ENCODE measurements at regions not wholly inside any gene's neighbourhood (a gene's known extent, or its start where the extent isn't known, plus 50 kb on each side); places are given as distances from the start of the nearest gene placed in this dataset.

DNA sequence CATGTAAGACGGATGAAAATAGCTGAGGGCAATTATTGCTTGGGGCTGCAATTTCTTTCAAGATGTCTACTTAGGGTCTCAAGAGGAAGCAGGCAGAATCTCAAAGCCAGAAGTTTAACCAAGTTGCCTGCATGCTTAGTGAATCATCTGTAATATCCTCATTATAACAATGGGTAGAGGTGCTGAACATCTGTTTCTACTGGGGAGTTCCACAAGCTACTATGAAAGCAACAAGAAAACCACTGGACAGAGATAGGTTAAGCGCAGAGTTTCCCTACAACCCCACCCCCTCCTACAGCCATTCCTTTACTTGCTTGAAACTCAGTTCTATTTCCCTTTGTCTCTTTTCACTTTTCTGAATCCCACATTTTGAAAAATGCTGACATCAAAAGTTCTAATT lies 759.4 kb upstream of the GBE1 start:
- ATAC-seq = no peak
- no peak for TF ChIP-seq ISL1 (CRISPR knock-in tag; IDR thresholded peaks at IDR 0.05)
- TF ChIP-seq ZFP3 (CRISPR knock-in tag; IDR thresholded peaks at IDR 0.05) = no peak
- TF ChIP-seq ZNF70 (CRISPR knock-in tag; IDR thresholded peaks at IDR 0.05) = no peak
- TF ChIP-seq ARNTL (CRISPR knock-in tag; IDR thresholded peaks at IDR 0.05; ENCODE audit: borderline replicate concordance, low read depth) = no peak
- no peak for TF ChIP-seq GLIS3 (CRISPR knock-in tag; IDR thresholded peaks at IDR 0.05)
- TF ChIP-seq RARB (CRISPR knock-in tag; IDR thresholded peaks at IDR 0.05) = no peak
- TF ChIP-seq, protein P1, sequence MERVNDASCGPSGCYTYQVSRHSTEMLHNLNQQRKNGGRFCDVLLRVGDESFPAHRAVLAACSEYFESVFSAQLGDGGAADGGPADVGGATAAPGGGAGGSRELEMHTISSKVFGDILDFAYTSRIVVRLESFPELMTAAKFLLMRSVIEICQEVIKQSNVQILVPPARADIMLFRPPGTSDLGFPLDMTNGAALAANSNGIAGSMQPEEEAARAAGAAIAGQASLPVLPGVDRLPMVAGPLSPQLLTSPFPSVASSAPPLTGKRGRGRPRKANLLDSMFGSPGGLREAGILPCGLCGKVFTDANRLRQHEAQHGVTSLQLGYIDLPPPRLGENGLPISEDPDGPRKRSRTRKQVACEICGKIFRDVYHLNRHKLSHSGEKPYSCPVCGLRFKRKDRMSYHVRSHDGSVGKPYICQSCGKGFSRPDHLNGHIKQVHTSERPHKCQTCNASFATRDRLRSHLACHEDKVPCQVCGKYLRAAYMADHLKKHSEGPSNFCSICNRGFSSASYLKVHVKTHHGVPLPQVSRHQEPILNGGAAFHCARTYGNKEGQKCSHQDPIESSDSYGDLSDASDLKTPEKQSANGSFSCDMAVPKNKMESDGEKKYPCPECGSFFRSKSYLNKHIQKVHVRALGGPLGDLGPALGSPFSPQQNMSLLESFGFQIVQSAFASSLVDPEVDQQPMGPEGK (CRISPR knock-in tag; IDR thresholded peaks at IDR 0.05; ENCODE audit: borderline replicate concordance) = no peak
- TF ChIP-seq, protein P2, sequence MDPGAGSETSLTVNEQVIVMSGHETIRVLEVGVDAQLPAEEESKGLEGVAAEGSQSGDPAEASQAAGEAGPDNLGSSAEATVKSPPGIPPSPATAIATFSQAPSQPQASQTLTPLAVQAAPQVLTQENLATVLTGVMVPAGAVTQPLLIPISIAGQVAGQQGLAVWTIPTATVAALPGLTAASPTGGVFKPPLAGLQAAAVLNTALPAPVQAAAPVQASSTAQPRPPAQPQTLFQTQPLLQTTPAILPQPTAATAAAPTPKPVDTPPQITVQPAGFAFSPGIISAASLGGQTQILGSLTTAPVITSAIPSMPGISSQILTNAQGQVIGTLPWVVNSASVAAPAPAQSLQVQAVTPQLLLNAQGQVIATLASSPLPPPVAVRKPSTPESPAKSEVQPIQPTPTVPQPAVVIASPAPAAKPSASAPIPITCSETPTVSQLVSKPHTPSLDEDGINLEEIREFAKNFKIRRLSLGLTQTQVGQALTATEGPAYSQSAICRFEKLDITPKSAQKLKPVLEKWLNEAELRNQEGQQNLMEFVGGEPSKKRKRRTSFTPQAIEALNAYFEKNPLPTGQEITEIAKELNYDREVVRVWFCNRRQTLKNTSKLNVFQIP (CRISPR knock-in tag; IDR thresholded peaks at IDR 0.05; ENCODE audit: borderline replicate concordance, low read depth) = no peak
- TF ChIP-seq OSR1 (CRISPR knock-in tag; IDR thresholded peaks at IDR 0.05) = no peak
- TF ChIP-seq CSDC2 (CRISPR knock-in tag; IDR thresholded peaks at IDR 0.05) = no peak
- TF ChIP-seq ZNF8 (CRISPR knock-in tag; IDR thresholded peaks at IDR 0.05) = no peak
- TF ChIP-seq ZNF565 (CRISPR knock-in tag; conservative IDR thresholded peaks at IDR 0.05; ENCODE audit: low read depth) = no peak
- TF ChIP-seq SNAI2 (CRISPR knock-in tag; IDR thresholded peaks at IDR 0.05) = no peak
- no peak for TF ChIP-seq ZC3H10 (CRISPR knock-in tag; IDR thresholded peaks at IDR 0.05)
- no peak for TF ChIP-seq BACH2 (CRISPR knock-in tag; IDR thresholded peaks at IDR 0.05; ENCODE audit: borderline replicate concordance)
- no peak for TF ChIP-seq ESRRG (CRISPR knock-in tag; IDR thresholded peaks at IDR 0.05)
- TF ChIP-seq PPARA (CRISPR knock-in tag; IDR thresholded peaks at IDR 0.05; ENCODE audit: borderline replicate concordance) = no peak
- TF ChIP-seq, protein P3, sequence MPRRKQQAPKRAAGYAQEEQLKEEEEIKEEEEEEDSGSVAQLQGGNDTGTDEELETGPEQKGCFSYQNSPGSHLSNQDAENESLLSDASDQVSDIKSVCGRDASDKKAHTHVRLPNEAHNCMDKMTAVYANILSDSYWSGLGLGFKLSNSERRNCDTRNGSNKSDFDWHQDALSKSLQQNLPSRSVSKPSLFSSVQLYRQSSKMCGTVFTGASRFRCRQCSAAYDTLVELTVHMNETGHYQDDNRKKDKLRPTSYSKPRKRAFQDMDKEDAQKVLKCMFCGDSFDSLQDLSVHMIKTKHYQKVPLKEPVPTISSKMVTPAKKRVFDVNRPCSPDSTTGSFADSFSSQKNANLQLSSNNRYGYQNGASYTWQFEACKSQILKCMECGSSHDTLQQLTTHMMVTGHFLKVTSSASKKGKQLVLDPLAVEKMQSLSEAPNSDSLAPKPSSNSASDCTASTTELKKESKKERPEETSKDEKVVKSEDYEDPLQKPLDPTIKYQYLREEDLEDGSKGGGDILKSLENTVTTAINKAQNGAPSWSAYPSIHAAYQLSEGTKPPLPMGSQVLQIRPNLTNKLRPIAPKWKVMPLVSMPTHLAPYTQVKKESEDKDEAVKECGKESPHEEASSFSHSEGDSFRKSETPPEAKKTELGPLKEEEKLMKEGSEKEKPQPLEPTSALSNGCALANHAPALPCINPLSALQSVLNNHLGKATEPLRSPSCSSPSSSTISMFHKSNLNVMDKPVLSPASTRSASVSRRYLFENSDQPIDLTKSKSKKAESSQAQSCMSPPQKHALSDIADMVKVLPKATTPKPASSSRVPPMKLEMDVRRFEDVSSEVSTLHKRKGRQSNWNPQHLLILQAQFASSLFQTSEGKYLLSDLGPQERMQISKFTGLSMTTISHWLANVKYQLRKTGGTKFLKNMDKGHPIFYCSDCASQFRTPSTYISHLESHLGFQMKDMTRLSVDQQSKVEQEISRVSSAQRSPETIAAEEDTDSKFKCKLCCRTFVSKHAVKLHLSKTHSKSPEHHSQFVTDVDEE (CRISPR knock-in tag; IDR thresholded peaks at IDR 0.05) = no peak
- no peak for TF ChIP-seq TCF4 (CRISPR knock-in tag; IDR thresholded peaks at IDR 0.05; ENCODE audit: borderline replicate concordance)
- no peak for TF ChIP-seq ZFP30 (CRISPR knock-in tag; IDR thresholded peaks at IDR 0.05)

DNA sequence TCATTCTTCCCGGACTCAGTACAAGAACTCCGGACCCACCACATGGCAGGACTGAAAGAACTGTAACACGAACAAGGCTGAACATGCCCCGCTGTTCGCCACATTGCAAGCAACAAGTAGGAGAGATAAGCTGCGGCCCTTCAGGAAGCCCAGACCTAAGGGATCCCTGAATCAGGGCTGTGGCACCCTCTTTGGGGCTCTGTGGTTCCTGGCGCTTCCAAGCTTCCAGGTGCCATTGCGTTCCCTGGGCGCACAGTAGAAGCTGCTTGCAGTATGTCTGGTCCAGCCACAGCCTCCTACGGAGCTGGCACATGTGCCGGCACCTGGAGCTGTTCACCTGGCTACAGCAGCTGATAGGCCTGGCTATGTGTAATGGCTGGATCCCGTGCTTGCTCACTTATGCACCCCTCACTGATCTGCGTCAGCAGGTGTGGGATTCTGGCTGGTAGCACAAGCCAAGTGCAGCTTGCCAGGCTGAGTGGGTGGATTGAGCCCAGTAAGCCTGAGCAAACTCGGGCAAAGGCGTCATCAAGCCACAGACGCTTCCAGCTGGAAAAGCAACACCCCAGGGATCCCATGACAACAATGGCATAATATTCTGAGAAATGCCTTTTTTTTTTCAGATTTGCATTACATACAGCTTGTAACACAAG lies 748.6 kb upstream of the GBE1 start:
- no peak for TF ChIP-seq ZNF70 (CRISPR knock-in tag; IDR thresholded peaks at IDR 0.05)
- TF ChIP-seq SNAI2 (CRISPR knock-in tag; IDR thresholded peaks at IDR 0.05) = no peak
- TF ChIP-seq ARNTL (CRISPR knock-in tag; IDR thresholded peaks at IDR 0.05; ENCODE audit: borderline replicate concordance, low read depth) = no peak
- TF ChIP-seq ZNF8 (CRISPR knock-in tag; IDR thresholded peaks at IDR 0.05) = no peak
- TF ChIP-seq TCF4 (CRISPR knock-in tag; IDR thresholded peaks at IDR 0.05; ENCODE audit: borderline replicate concordance) = no peak
- TF ChIP-seq, protein P4, sequence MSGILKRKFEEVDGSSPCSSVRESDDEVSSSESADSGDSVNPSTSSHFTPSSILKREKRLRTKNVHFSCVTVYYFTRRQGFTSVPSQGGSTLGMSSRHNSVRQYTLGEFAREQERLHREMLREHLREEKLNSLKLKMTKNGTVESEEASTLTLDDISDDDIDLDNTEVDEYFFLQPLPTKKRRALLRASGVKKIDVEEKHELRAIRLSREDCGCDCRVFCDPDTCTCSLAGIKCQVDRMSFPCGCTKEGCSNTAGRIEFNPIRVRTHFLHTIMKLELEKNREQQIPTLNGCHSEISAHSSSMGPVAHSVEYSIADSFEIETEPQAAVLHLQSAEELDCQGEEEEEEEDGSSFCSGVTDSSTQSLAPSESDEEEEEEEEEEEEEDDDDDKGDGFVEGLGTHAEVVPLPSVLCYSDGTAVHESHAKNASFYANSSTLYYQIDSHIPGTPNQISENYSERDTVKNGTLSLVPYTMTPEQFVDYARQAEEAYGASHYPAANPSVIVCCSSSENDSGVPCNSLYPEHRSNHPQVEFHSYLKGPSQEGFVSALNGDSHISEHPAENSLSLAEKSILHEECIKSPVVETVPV (CRISPR knock-in tag; IDR thresholded peaks at IDR 0.05) = no peak
- TF ChIP-seq, protein P2 (CRISPR knock-in tag; IDR thresholded peaks at IDR 0.05; ENCODE audit: borderline replicate concordance, low read depth) = no peak
- no peak for TF ChIP-seq CSDC2 (CRISPR knock-in tag; IDR thresholded peaks at IDR 0.05)
- TF ChIP-seq ZFP30 (CRISPR knock-in tag; IDR thresholded peaks at IDR 0.05) = no peak
- TF ChIP-seq RARB (CRISPR knock-in tag; IDR thresholded peaks at IDR 0.05) = no peak
- TF ChIP-seq, protein P5, sequence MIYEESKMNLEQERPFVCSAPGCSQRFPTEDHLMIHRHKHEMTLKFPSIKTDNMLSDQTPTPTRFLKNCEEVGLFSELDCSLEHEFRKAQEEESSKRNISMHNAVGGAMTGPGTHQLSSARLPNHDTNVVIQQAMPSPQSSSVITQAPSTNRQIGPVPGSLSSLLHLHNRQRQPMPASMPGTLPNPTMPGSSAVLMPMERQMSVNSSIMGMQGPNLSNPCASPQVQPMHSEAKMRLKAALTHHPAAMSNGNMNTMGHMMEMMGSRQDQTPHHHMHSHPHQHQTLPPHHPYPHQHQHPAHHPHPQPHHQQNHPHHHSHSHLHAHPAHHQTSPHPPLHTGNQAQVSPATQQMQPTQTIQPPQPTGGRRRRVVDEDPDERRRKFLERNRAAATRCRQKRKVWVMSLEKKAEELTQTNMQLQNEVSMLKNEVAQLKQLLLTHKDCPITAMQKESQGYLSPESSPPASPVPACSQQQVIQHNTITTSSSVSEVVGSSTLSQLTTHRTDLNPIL (CRISPR knock-in tag; IDR thresholded peaks at IDR 0.05; ENCODE audit: low read depth) = no peak
- TF ChIP-seq PPARA (CRISPR knock-in tag; IDR thresholded peaks at IDR 0.05; ENCODE audit: borderline replicate concordance) = no peak
- TF ChIP-seq, protein P1 (CRISPR knock-in tag; IDR thresholded peaks at IDR 0.05; ENCODE audit: borderline replicate concordance) = no peak
- TF ChIP-seq ZFP3 (CRISPR knock-in tag; IDR thresholded peaks at IDR 0.05) = no peak
- TF ChIP-seq OSR1 (CRISPR knock-in tag; IDR thresholded peaks at IDR 0.05) = no peak
- no peak for TF ChIP-seq GLIS3 (CRISPR knock-in tag; IDR thresholded peaks at IDR 0.05)
- ATAC-seq = no peak
